H1 (cell line): ENCODE measurements at regions not wholly inside any gene's neighbourhood (a gene's known extent, or its start where the extent isn't known, plus 50 kb on each side); places are given as distances from the start of the nearest gene placed in this dataset.

Experiments used
- CTCF ChIA-PET: fragments of 300-600 bp; sonication (Branson Sonifier 250); formaldehyde crosslinking; loops from one replicate; lab custom pipeline; 2021; ENCODE audit not compliant: partially characterized antibody; lab: Charles Lee
- POLR2A ChIA-PET: fragments of 300-600 bp; sonication (Branson Sonifier 250); formaldehyde crosslinking; loops from one replicate; lab custom pipeline; 2021; ENCODE audit warnings: inconsistent platforms; ENCODE audit not compliant: partially characterized antibody; lab: Charles Lee
- DNase-seq, 2 experiments: peaks; one replicate each; pipeline versions ENCODE4 v3.0.0 to v3.0.0-alpha.2; 2010 to 2022; ENCODE audit warnings: low spot score in 2 of 2, low read depth in 1 of 2, mixed read lengths in 1 of 2
- FAIRE-seq: peaks from 2 replicates; lab custom pipeline; 2011; peaks lifted over from hg19 to GRCh38; lab: Jason Lieb, UNC
- H2AFZ ChIP-seq: 2 replicates; pipeline ENCODE4 v1.8.1; 2012; ENCODE audit warnings: low read length, inconsistent platforms
- H2AK5ac ChIP-seq: 2 replicates; pipeline ENCODE4 v1.6.1; 2013; ENCODE audit warnings: low read depth, low read length
- H2BK120ac ChIP-seq: replicated peaks from 2 replicates; pipeline ENCODE3; 2013; ENCODE audit warnings: low read depth, low read length, inconsistent platforms
- H2BK12ac ChIP-seq: 2 replicates; pipeline ENCODE4 v1.6.1; 2013; ENCODE audit warnings: low read depth, low read length
- H2BK15ac ChIP-seq: 2 replicates; pipeline ENCODE4 v1.6.1; 2013; ENCODE audit warnings: low read length
- H2BK20ac ChIP-seq: 2 replicates; pipeline ENCODE4 v1.6.1; 2013; ENCODE audit warnings: low read length
- H2BK5ac ChIP-seq: 2 replicates; pipeline ENCODE4 v1.6.1; 2013; ENCODE audit warnings: low read depth, low read length
- H3K14ac ChIP-seq: 2 replicates; pipeline ENCODE4 v1.6.1; 2013; ENCODE audit warnings: inconsistent platforms; ENCODE audit not compliant: insufficient read length
- H3K18ac ChIP-seq: 2 replicates; pipeline ENCODE4 v1.6.1; 2013; ENCODE audit warnings: low read length; ENCODE audit errors: extremely low read depth
- H3K23ac ChIP-seq: 2 replicates; pipeline ENCODE4 v1.6.1; 2013; ENCODE audit warnings: inconsistent platforms; ENCODE audit not compliant: insufficient read length
- H3K23me2 ChIP-seq: 2 replicates; pipeline ENCODE4 v1.6.1; 2013; ENCODE audit warnings: low read depth, low read length
- H3K27ac ChIP-seq: 2 replicates; pipeline ENCODE4 v1.6.1; 2011; ENCODE audit warnings: low read depth, low read length, inconsistent platforms
- H3K27me3 ChIP-seq, 4 experiments: replicated peaks in 1 of 4; 1 replicate in 1 of 4; 2 replicates in 3 of 4; pipeline versions ENCODE4 v1.6.1 to v1.8.1; 2011 to 2013; ENCODE audit warnings: low read length in 3 of 4, mild to moderate bottlenecking in 3 of 4, inconsistent platforms in 2 of 4, mixed read lengths in 2 of 4, moderate library complexity in 1 of 4; ENCODE audit not compliant: control insufficient read depth in 3 of 4, insufficient read depth in 3 of 4; ENCODE audit errors: extremely low read depth in 1 of 4
- H3K36me3 ChIP-seq, 4 experiments: 2 replicates each; pipeline versions ENCODE4 v1.6.1 to v1.8.1; 2011 to 2013; ENCODE audit warnings: mild to moderate bottlenecking in 4 of 4, low read length in 3 of 4, moderate library complexity in 2 of 4, control low read depth in 1 of 4, inconsistent platforms in 1 of 4; ENCODE audit not compliant: insufficient read depth in 4 of 4, control insufficient read depth in 2 of 4
- H3K4ac ChIP-seq: replicated peaks from 2 replicates; pipeline ENCODE3; 2013; ENCODE audit warnings: low read length, low read depth, mixed read lengths, inconsistent platforms; ENCODE audit not compliant: insufficient read length
- H3K4me1 ChIP-seq, 4 experiments: replicated peaks in 1 of 4; 1 replicate in 1 of 4; 2 replicates in 3 of 4; pipeline versions ENCODE4 v1.6.1 to v1.8.1; 2011 to 2013; ENCODE audit warnings: low read length in 3 of 4, inconsistent platforms in 2 of 4, mixed read lengths in 1 of 4; ENCODE audit not compliant: insufficient read depth in 4 of 4, control insufficient read depth in 3 of 4
- H3K4me2 ChIP-seq, 2 experiments: 2 replicates each; pipeline versions ENCODE4 v1.6.1 to v1.8.1; 2011 to 2013; ENCODE audit warnings: low read depth in 2 of 2, low read length in 2 of 2, control low read depth in 1 of 2, inconsistent platforms in 1 of 2, mild to moderate bottlenecking in 1 of 2; ENCODE audit not compliant: insufficient read depth in 1 of 2
- H3K4me3 ChIP-seq, 4 experiments: fragments of 200-600, 300-600 bp in 1 of 4; sonication (generic), shearing (Covaris generic), sonication (Bioruptor Twin) in 1 of 4; 2 replicates each; pipeline versions ENCODE4 v1.5.1 to v1.8.1; 2011 to 2016; ENCODE audit warnings: low read length in 4 of 4, low read depth in 3 of 4, control low read depth in 2 of 4, inconsistent platforms in 2 of 4, mild to moderate bottlenecking in 2 of 4, mixed read lengths in 1 of 4, moderate library complexity in 1 of 4; ENCODE audit not compliant: insufficient read depth in 2 of 4; ENCODE audit errors: extremely low read depth in 1 of 4
- H3K56ac ChIP-seq: replicated peaks from 2 replicates; pipeline ENCODE3; 2013; ENCODE audit warnings: low read depth, mild to moderate bottlenecking, mixed read lengths, low read length, inconsistent platforms; ENCODE audit not compliant: insufficient read length
- H3K79me1 ChIP-seq: 2 replicates; pipeline ENCODE4 v1.6.1; 2013; ENCODE audit warnings: low read depth, low read length, control low read depth
- H3K79me2 ChIP-seq, 2 experiments: 2 replicates each; pipeline versions ENCODE4 v1.6.1 to v1.8.1; 2012 to 2013; ENCODE audit warnings: low read length in 2 of 2, mild to moderate bottlenecking in 2 of 2, inconsistent platforms in 1 of 2; ENCODE audit not compliant: insufficient read depth in 2 of 2, control insufficient read depth in 1 of 2
- H3K9ac ChIP-seq, 4 experiments: replicated peaks in 1 of 4; 1 replicate in 1 of 4; 2 replicates in 3 of 4; pipeline versions ENCODE4 v1.6.1 to v1.8.1; 2011 to 2013; ENCODE audit warnings: low read depth in 3 of 4, low read length in 3 of 4, control low read depth in 2 of 4, mild to moderate bottlenecking in 2 of 4, moderate library complexity in 2 of 4, inconsistent platforms in 1 of 4; ENCODE audit errors: extremely low read depth in 1 of 4
- H3K9me3 ChIP-seq, 2 experiments: 2 replicates each; pipeline versions ENCODE4 v1.6.1 to v1.8.1; 2012 to 2013; ENCODE audit warnings: mild to moderate bottlenecking in 2 of 2, moderate library complexity in 2 of 2, control low read depth in 1 of 2, inconsistent platforms in 1 of 2, low read depth in 1 of 2, low read length in 1 of 2, mixed read lengths in 1 of 2; ENCODE audit not compliant: insufficient read depth in 2 of 2
- H4K20me1 ChIP-seq, 2 experiments: replicated peaks in 1 of 2; 2 replicates each; pipeline versions ENCODE3 to v1.8.1; 2011 to 2013; ENCODE audit warnings: inconsistent platforms in 2 of 2, low read length in 2 of 2, mild to moderate bottlenecking in 1 of 2; ENCODE audit not compliant: insufficient read depth in 2 of 2, control insufficient read depth in 1 of 2
- H4K5ac ChIP-seq: 2 replicates; pipeline ENCODE4 v1.6.1; 2013; ENCODE audit warnings: low read length, low read depth, mixed read lengths, inconsistent platforms; ENCODE audit not compliant: insufficient read length
- H4K8ac ChIP-seq: 2 replicates; pipeline ENCODE4 v1.8.0; 2013; ENCODE audit warnings: mild to moderate bottlenecking, moderate library complexity, low read length, inconsistent platforms; ENCODE audit not compliant: insufficient read depth; ENCODE audit errors: extremely low read depth
- H4K91ac ChIP-seq: replicated peaks from 2 replicates; pipeline ENCODE3; 2013; ENCODE audit warnings: low read length, mixed read lengths, inconsistent platforms; ENCODE audit not compliant: insufficient read length
- E2F6 ChIP-seq: IDR thresholded peaks from 2 replicates; pipeline ENCODE4 v1.6.1; 2012; ENCODE audit warnings: inconsistent platforms
- KDM4A ChIP-seq: IDR thresholded peaks from one replicate; pipeline ENCODE4 v1.7.1; 2012; ENCODE audit warnings: low read depth, mild to moderate bottlenecking, moderate library complexity, low read length, inconsistent platforms; ENCODE audit not compliant: severe bottlenecking
- SP2 ChIP-seq: IDR thresholded peaks from 2 replicates; pipeline ENCODE4 v1.6.1; 2012; ENCODE audit warnings: mild to moderate bottlenecking, low read length, inconsistent platforms
- WGBS, 2 experiments: shearing (Covaris generic) in 1 of 2; methylation state at CpG; one replicate each; pipeline versions ENCODE4 v1.1.6 to v1.1.7; 2013 to 2015; ENCODE audit warnings: low lambda C conversion rate in 2 of 2, mixed read lengths in 2 of 2, inconsistent platforms in 1 of 2, low coverage in 1 of 2, missing lambda C conversion rate in 1 of 2; ENCODE audit not compliant: insufficient replicate concordance in 2 of 2, insufficient coverage in 1 of 2, insufficient read length in 1 of 2; ENCODE audit errors: extremely low coverage in 1 of 2, missing lambda C conversion rate in 1 of 2; 5-methylcytosine and 5-hydroxymethylcytosine counted together

GRCh38 chr2:81895620-81896250 is 1591.2 kb upstream of the LRRTM1 start:
- Histone ChIP-seq H3K27ac (no peak overlapping the region), H3K23ac (no peak overlapping the region), H4K8ac (no peak overlapping the region), H3K4me2 (no peak overlapping the region), H3K4me1 (no peaks in the 10 kb centered on the region; a peak in 1 of 7 replicates), H2AK5ac (no peak overlapping the region), H3K18ac (no peak overlapping the region), H3K4ac (no peak overlapping the region), H2BK20ac (no peak overlapping the region), H2AFZ (no peak overlapping the region), H4K20me1 (no peaks in the 10 kb centered on the region), H4K5ac (no peak overlapping the region), H2BK120ac (no peak overlapping the region), H2BK5ac (no peak overlapping the region), H3K27me3 (no peaks in the 10 kb centered on the region), H3K9ac (no peak overlapping the region), H2BK12ac (no peak overlapping the region), H3K79me2 (no peaks in the 10 kb centered on the region), H3K79me1 (no peaks in the 10 kb centered on the region), H4K91ac (no peak overlapping the region), H3K36me3 (no peaks in the 10 kb centered on the region), H3K56ac (no peak overlapping the region), H3K9me3 (no peaks in the 10 kb centered on the region), H3K4me3 (no peak overlapping the region), H2BK15ac (no peak overlapping the region), H3K23me2 (no peaks in the 10 kb centered on the region), H3K14ac (no peak overlapping the region)
- WGBS, 2 experiments, result 92% methylated on average over 5 of the region's 5 CpGs; no CpG with 5 or more reads in 1 of the 2 experiments
- ChIA-PET CTCF (interaction anchor here (0.6 to 1.6 kb wide), 2 partner anchors 13 to 1307 kb away, joined by 3 to 4 read pairs; no protein-coding TSS in a partner anchor), POLR2A (no interaction called here)
- no peak for FAIRE-seq
- DNase-seq, result no peak
- TF ChIP-seq SP2, result no peak
- TF ChIP-seq E2F6, result no peak
- TF ChIP-seq KDM4A, result no peak
